ENCODE measurements at regions not wholly inside any gene's neighbourhood (a gene's known extent, or its start where the extent isn't known, plus 50 kb on each side); places are given as distances from the start of the nearest gene placed in this dataset.
"Not testable (repeated sequence)": the region's sequence is repeated elsewhere in the genome, so short reads cannot be mapped to it uniquely, and the experiment has no call there.

- DNase-seq (ENCODE audit: low read depth), result no peak
Measured at GRCh38 chr5:112034421-112034979, 277.5 kb upstream of the NREP start.

GRCh38 chr5:112026879-112027278 is 269.9 kb upstream of the NREP start:
- not testable (repeated sequence) for DNase-seq (ENCODE audit: low read depth); H3K4me3 ChIP-seq (ENCODE audit: low read depth, low read length)

More at GRCh38 chr5:112034421-112034979, 277.5 kb upstream of the NREP start:
- no peak overlapping the region for H3K4me3 ChIP-seq (ENCODE audit: low read depth, low read length)

- no peak overlapping the region for H3K4me3 ChIP-seq (ENCODE audit: low read depth, low read length)
- DNase-seq (ENCODE audit: low read depth), result no peak
Measured at GRCh38 chr5:112025757-112026156, 268.8 kb upstream of the NREP start.

GRCh38 chr5:112024769-112025168 is 267.8 kb upstream of the NREP start:
- no peak overlapping the region for H3K4me3 ChIP-seq (ENCODE audit: low read depth, low read length)
- DNase-seq (ENCODE audit: low read depth), result peak; percentile 11

- no peak overlapping the region for H3K4me3 ChIP-seq (ENCODE audit: low read depth, low read length)
- no peak for DNase-seq (ENCODE audit: low read depth)
Measured at GRCh38 chr5:112024221-112024620, 267.2 kb upstream of the NREP start.

GRCh38 chr5:112023766-112024165 is 266.8 kb upstream of the NREP start:
- H3K4me3 ChIP-seq (ENCODE audit: low read depth, low read length), result no peak overlapping the region
- DNase-seq (ENCODE audit: low read depth), result no peak

- no peak overlapping the region for H3K4me3 ChIP-seq (ENCODE audit: low read depth, low read length)
- DNase-seq (ENCODE audit: low read depth), result no peak
Measured at GRCh38 chr5:112018846-112019245, 261.9 kb upstream of the NREP start.

- no peak for DNase-seq (ENCODE audit: low read depth)
- H3K4me3 ChIP-seq (ENCODE audit: low read depth, low read length), result no peak overlapping the region
Measured at GRCh38 chr5:112016980-112017379, 260.0 kb upstream of the NREP start.

GRCh38 chr5:112014783-112015395 is 257.9 kb upstream of the NREP start:
- no peak overlapping the region for H3K4me3 ChIP-seq (ENCODE audit: low read depth, low read length)
- no peak for DNase-seq (ENCODE audit: low read depth)

- DNase-seq (ENCODE audit: low read depth), result no peak
- no peak overlapping the region for H3K4me3 ChIP-seq (ENCODE audit: low read depth, low read length)
Measured at GRCh38 chr5:112013660-112014059, 256.7 kb upstream of the NREP start.

GRCh38 chr5:112012104-112012503 is 255.1 kb upstream of the NREP start:
- H3K4me3 ChIP-seq (ENCODE audit: low read depth, low read length), result no peak overlapping the region
- DNase-seq (ENCODE audit: low read depth), result no peak

GRCh38 chr5:112010475-112010874 is 253.5 kb upstream of the NREP start:
- DNase-seq (ENCODE audit: low read depth), result no peak
- no peak overlapping the region for H3K4me3 ChIP-seq (ENCODE audit: low read depth, low read length)

GRCh38 chr5:112006721-112007120 is 249.7 kb upstream of the NREP start:
- DNase-seq (ENCODE audit: low read depth), result peak; percentile 62
- no peak overlapping the region for H3K4me3 ChIP-seq (ENCODE audit: low read depth, low read length)

GRCh38 chr5:112005623-112005930 is 248.6 kb upstream of the NREP start:
- DNase-seq (ENCODE audit: low read depth), result peak; percentile 47

GRCh38 chr5:112004867-112005622 is 248.1 kb upstream of the NREP start:
- DNase-seq (ENCODE audit: low read depth), result peak; percentile 70
- no peak overlapping the region for H3K4me3 ChIP-seq (ENCODE audit: low read depth, low read length)

More at GRCh38 chr5:112005623-112005930, 248.6 kb upstream of the NREP start:
- H3K4me3 ChIP-seq (ENCODE audit: low read depth, low read length), result no peak overlapping the region

GRCh38 chr5:112002376-112002775 is 245.4 kb upstream of the NREP start:
- no peak for DNase-seq (ENCODE audit: low read depth)
- no peak overlapping the region for H3K4me3 ChIP-seq (ENCODE audit: low read depth, low read length)

- DNase-seq (ENCODE audit: low read depth), result no peak
- no peak overlapping the region for H3K4me3 ChIP-seq (ENCODE audit: low read depth, low read length)
Measured at GRCh38 chr5:111999286-111999685, 242.3 kb upstream of the NREP start.

GRCh38 chr5:111998871-111999270 is 241.9 kb upstream of the NREP start:
- no peak for DNase-seq (ENCODE audit: low read depth)
- no peak overlapping the region for H3K4me3 ChIP-seq (ENCODE audit: low read depth, low read length)

GRCh38 chr5:111997711-111998110 is 240.7 kb upstream of the NREP start:
- peak; percentile 99 for DNase-seq (ENCODE audit: low read depth)
- H3K4me3 ChIP-seq (ENCODE audit: low read depth, low read length), result no peak overlapping the region

- H3K4me3 ChIP-seq (ENCODE audit: low read depth, low read length), result no peak overlapping the region
- DNase-seq (ENCODE audit: low read depth), result peak; percentile 86
Measured at GRCh38 chr5:111997308-111997707, 240.3 kb upstream of the NREP start.

GRCh38 chr5:111996574-111996973 is 239.6 kb upstream of the NREP start:
- H3K4me3 ChIP-seq (ENCODE audit: low read depth, low read length), result no peak overlapping the region
- no peak for DNase-seq (ENCODE audit: low read depth)
